A204.1 (cell line): ENCODE measurements at regions not wholly inside any gene's neighbourhood (a gene's known extent, or its start where the extent isn't known, plus 50 kb on each side); places are given as distances from the start of the nearest gene placed in this dataset.

Source experiments
- FAIRE-seq: peaks from 2 replicates; lab custom pipeline; 2012; peaks lifted over from hg19 to GRCh38; lab: Jason Lieb, UNC

DNA sequence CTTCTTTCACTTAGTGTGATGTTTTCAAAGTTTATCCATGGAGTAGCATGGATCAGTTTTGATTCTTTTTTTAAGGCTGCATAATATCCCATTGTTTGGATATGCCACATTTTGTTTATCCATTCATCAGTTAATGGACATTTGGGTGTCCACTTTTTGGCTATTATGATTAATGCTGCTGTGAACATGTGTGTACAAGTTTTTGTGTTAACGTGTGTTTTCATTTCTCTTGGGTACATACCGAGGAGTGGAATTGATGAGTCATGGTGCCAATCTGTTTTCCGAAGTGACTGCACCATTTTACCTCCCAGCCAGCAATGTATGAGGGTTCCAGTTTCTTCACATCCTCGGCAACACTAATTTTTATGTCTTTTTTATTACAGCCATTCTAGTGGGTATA lies 78.4 kb upstream of the CCDC28A start:
- FAIRE-seq = no peak

DNA sequence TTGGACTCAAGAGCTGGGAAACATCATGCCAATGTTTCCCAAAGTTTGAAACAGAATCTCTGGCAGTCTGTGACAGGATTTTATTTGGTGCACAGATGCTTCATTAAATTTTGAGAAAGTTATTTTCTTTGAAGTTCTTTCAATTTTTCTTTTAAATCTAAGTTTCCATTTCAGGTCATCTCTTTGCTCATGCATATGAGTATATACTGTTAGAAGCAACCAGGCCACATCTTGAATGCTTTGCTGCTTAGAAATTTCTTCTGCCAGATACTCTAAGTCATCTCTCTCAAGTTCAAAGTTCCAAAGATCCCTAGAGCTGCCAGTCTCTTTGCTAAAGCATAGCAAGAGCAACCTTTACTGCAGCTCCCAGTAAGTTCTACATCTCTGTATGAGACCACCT lies 59.1 kb upstream of the CCDC28A start:
- FAIRE-seq = no peak

DNA sequence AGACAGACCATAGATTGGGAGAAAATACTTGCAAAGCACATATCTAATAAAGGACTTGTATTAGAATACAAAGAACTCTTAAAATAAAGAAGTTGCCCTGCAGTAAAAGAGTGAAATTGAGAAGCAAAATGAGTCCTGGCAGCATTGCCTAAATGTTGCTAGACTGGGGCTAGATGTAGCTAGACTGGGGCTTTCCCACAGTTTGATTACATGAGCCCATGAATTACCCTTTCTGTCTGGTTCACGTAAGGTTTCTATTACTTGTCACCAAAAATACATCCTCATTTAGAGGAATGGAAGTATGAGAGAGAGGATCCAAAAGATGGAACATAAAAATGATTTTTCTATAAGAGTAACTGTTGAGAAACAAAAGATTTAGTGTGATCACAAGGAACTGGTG lies 57.6 kb upstream of the CCDC28A start:
- FAIRE-seq = no peak

- no peak for FAIRE-seq
These were observed 56.5 kb upstream of the CCDC28A start for GRCh38 chr6:138716971-138717665.

DNA sequence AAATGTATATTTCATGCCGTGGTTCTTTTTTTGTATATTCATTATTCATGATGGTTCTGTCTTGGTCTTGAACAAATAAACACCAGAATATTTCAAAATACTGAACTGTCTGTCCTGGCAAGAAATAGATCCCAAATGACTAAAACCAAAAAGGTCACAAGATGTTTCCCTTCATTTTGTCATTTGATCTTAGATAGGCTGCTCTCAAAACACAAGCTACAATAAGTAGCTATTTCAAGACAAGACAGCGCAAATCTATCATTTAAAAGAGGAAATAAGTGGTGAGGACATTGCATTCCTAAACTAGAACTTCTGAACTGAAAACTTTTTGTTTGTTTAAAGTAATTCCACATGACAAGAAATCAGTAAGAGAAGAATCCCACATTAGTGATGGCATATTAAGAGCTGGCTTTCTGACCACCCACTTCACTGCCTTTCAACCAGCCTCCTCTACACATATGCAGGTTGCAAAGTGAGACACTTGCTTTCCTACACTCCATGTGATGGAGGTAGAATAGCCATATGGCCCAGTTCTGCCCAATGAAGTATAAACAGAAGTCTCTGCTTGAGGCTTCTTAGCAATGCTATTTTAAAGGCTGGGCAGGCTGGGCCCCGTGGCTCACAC lies 54.4 kb upstream of the CCDC28A start:
- FAIRE-seq = no peak

DNA sequence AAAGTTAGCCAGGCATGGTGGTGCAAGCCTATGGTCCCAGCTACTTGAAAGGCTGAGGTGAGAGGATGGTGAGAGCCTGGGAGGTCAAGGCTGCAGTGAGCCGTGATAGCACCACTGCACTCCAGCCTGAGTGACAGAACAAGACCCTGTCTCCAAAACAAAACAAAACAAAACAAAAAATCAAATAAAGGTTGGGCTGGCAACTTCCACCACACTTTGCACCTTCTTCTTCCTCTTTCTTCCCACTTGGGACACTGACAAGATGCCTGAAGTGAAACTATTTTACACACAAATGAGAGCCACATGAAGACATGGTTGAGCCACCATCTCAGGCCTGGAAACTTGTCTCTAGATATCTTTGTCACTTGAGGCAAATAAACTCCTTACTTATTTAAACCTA lies 53.8 kb upstream of the CCDC28A start:
- no peak for FAIRE-seq

DNA sequence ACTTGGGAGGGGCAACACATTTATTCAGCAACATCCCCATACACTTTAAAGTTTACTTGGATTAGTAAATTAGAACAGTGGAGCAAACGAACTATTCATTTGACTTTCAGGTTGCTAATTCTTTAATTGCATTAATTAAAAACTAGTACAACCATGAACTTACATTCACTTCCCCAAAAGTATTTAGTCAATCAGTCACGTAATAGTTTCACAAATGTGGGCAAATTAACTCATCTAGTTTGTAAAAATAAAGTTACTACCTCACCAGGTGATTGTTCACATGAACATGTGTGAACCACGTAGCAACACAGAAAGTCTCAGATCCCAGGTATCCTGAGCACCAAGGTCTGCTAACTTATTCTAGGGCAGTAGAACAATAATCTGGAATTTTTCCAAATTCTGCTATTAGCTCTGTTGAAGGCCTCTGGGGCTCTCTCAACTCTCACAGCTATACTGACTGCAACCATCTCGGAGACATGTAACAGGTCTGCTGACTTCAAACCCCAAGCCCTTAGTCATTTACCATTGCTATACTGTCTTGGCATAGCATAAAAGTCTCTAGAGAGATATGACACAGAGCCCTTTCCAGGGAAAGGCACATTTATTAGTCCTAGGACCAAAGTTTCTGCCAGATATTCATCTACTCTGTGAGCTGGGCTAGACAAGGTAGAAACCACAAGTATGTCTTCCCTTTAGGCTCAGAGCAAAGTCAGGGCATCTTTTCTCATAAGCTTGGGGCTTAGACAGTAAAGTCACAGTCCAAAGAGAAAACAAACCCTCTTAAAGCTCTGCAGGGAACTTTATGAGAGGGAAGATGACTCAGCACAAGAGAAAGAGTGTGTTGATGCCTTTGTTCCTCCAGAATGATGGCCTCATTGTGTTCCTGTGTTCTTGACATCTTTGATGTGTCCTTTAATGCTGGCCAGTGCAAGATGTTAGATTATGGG lies 50.9 kb upstream of the CCDC28A start:
- no peak for FAIRE-seq
